OCI-LY1 (cell line): ENCODE measurements at regions not wholly inside any gene's neighbourhood (a gene's known extent, or its start where the extent isn't known, plus 50 kb on each side); places are given as distances from the start of the nearest gene placed in this dataset.
A peak's percentile ranks its signal among the peaks of the same experiment; 100 is the strongest.

Source experiments
- H2AFZ ChIP-seq: fragments of 200-600 bp; sonication (generic), shearing (Covaris generic); 2 replicates; pipeline ENCODE4 v1.6.0; 2014; ENCODE audit warnings: antibody characterized with exemption, mild to moderate bottlenecking, low read length
- H3F3A ChIP-seq: fragments of 200-600 bp; sonication (generic), shearing (Covaris generic); 2 replicates; pipeline ENCODE4 v1.6.0; 2014; ENCODE audit warnings: mild to moderate bottlenecking, antibody characterized with exemption, low read length, moderate library complexity; ENCODE audit not compliant: insufficient read depth
- H3K27ac ChIP-seq: fragments of 200-600 bp; sonication (generic); 2 replicates; pipeline ENCODE4 v1.5.1; 2014; ENCODE audit warnings: low read length, mixed run types, mild to moderate bottlenecking, low read depth; ENCODE audit not compliant: poor library complexity, severe bottlenecking
- H3K27me3 ChIP-seq: fragments of 200-600 bp; sonication (generic); 2 replicates; pipeline ENCODE4 v1.6.0; 2014; ENCODE audit warnings: antibody characterized with exemption, mild to moderate bottlenecking, low read length, moderate library complexity; ENCODE audit not compliant: insufficient read depth
- H3K36me3 ChIP-seq: fragments of 200-600 bp; sonication (generic); 2 replicates; pipeline ENCODE4 v1.6.1; 2014; ENCODE audit warnings: mild to moderate bottlenecking, antibody characterized with exemption, low read length, moderate library complexity, mixed read lengths; ENCODE audit not compliant: insufficient read depth
- H3K4me1 ChIP-seq: fragments of 200-600 bp; sonication (generic); 2 replicates; pipeline ENCODE4 v1.5.1; 2014; ENCODE audit warnings: mild to moderate bottlenecking, low read length, moderate library complexity; ENCODE audit not compliant: insufficient read depth, severe bottlenecking
- H3K4me2 ChIP-seq: fragments of 200-600 bp; sonication (generic), shearing (Covaris generic); 2 replicates; pipeline ENCODE4 v1.6.1; 2014; ENCODE audit warnings: low read length
- H3K4me3 ChIP-seq: fragments of 200-600 bp; sonication (generic); 2 replicates; pipeline ENCODE4 v1.5.1; 2014; ENCODE audit warnings: low read length, low read depth, mild to moderate bottlenecking, mixed read lengths; ENCODE audit not compliant: poor library complexity, severe bottlenecking
- H3K79me2 ChIP-seq: fragments of 200-600 bp; shearing (Covaris generic); 2 replicates; pipeline ENCODE4 v1.6.1; 2016; ENCODE audit warnings: mixed run types, low read length, mixed read lengths; ENCODE audit not compliant: insufficient read depth
- H3K9ac ChIP-seq: fragments of 200-600 bp; sonication (generic), shearing (Covaris generic); 2 replicates; pipeline ENCODE4 v1.6.1; 2014; ENCODE audit warnings: mild to moderate bottlenecking, low read length, mixed read lengths
- H3K9me2 ChIP-seq: fragments of 200-600 bp; sonication (generic), shearing (Covaris generic); 2 replicates; pipeline ENCODE4 v1.6.1; 2014; ENCODE audit warnings: low read depth, mild to moderate bottlenecking, low read length, mixed read lengths
- H3K9me3 ChIP-seq: fragments of 200-600 bp; shearing (Covaris generic); 2 replicates; pipeline ENCODE4 v1.6.1; 2014; ENCODE audit warnings: low read length, mixed read lengths
- H4K20me1 ChIP-seq: fragments of 200-600 bp; sonication (generic), shearing (Covaris generic); 2 replicates; pipeline ENCODE4 v1.6.0; 2016; ENCODE audit warnings: mild to moderate bottlenecking, low read length; ENCODE audit not compliant: insufficient read depth
- EZH2 ChIP-seq: fragments of 200-600 bp; sonication (generic), shearing (Covaris generic); IDR thresholded peaks from 2 replicates; pipeline ENCODE4 v1.8.0; 2017; ENCODE audit warnings: borderline replicate concordance, mixed run types, mild to moderate bottlenecking, antibody characterized with exemption, low read length, moderate library complexity, mixed read lengths
- TF ChIP-seq, protein P1 (sequence below): fragments of 200-600 bp; sonication (generic), shearing (Covaris generic); IDR thresholded peaks from 2 replicates; pipeline ENCODE4 v1.5.1; 2017; ENCODE audit warnings: mild to moderate bottlenecking, antibody characterized with exemption, low read length, moderate library complexity, mixed read lengths

DNA sequence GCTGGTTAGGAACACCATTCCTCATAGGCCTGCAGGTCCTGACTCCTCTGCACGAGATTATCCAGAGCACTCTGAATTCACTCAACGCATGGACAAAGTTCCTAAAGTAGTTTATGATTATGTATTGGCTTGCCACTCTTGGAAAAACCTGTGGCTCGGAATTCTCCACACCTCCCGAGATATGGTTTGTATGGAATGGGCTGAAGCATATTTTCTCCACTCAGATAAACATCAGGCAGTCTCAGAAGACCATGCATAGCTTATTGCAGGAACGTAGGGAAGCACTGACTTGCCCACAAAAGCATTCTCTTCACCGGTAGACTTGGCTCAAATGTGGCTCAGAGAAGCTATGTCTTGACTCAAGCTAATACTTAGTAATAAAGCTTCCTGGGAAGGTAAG is 338.6 kb upstream of the NFE2L3 start:
- Histone ChIP-seq H3K4me2 (no peak overlapping the region), H3K9me3 (no peaks in the 10 kb centered on the region), H3K36me3 (no peaks in the 10 kb centered on the region), H3F3A (no peaks in the 10 kb centered on the region), H3K27ac (no peak overlapping the region), H4K20me1 (no peaks in the 10 kb centered on the region), H2AFZ (no peak overlapping the region), H3K9me2 (no peaks in the 10 kb centered on the region), H3K9ac (no peak overlapping the region), H3K27me3 (no peaks in the 10 kb centered on the region), H3K4me3 (no peak overlapping the region), H3K79me2 (no peaks in the 10 kb centered on the region), H3K4me1 (no peaks in the 10 kb centered on the region)
- no peak for TF ChIP-seq EZH2
- TF ChIP-seq, protein P1, sequence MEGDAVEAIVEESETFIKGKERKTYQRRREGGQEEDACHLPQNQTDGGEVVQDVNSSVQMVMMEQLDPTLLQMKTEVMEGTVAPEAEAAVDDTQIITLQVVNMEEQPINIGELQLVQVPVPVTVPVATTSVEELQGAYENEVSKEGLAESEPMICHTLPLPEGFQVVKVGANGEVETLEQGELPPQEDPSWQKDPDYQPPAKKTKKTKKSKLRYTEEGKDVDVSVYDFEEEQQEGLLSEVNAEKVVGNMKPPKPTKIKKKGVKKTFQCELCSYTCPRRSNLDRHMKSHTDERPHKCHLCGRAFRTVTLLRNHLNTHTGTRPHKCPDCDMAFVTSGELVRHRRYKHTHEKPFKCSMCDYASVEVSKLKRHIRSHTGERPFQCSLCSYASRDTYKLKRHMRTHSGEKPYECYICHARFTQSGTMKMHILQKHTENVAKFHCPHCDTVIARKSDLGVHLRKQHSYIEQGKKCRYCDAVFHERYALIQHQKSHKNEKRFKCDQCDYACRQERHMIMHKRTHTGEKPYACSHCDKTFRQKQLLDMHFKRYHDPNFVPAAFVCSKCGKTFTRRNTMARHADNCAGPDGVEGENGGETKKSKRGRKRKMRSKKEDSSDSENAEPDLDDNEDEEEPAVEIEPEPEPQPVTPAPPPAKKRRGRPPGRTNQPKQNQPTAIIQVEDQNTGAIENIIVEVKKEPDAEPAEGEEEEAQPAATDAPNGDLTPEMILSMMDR, result no peak

DNA sequence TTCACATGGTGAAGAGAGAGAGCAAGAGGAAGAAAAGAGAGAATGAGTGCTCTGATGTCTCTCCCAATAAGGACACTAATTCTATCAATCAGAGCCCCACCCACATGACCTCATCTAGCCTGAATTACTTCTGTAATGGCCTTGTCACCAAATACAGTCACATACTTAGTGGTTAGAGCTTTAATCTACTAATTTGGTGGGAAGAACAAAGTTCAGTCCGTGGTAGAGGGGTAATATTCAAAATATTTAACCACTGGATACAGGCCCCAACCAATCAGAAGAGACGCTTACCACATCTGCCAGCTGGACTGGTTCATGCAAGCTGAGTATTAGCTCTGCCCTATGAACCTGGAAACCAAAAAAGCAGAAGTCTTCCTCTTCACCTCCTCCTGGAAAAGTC is 336.3 kb upstream of the NFE2L3 start:
- Histone ChIP-seq H3K9ac (no peak overlapping the region), H3K27ac (no peak overlapping the region), H3K79me2 (no peaks in the 10 kb centered on the region), H4K20me1 (no peaks in the 10 kb centered on the region), H3K27me3 (no peaks in the 10 kb centered on the region), H3K9me2 (no peaks in the 10 kb centered on the region), H3F3A (no peaks in the 10 kb centered on the region; the same call in 1 of the 2 replicates), H3K36me3 (no peaks in the 10 kb centered on the region), H3K4me2 (no peak overlapping the region), H3K4me1 (no peaks in the 10 kb centered on the region), H2AFZ (no peak overlapping the region), H3K9me3 (no peaks in the 10 kb centered on the region), H3K4me3 (no peak overlapping the region)
- TF ChIP-seq, protein P1, result no peak
- TF ChIP-seq EZH2, result no peak

DNA sequence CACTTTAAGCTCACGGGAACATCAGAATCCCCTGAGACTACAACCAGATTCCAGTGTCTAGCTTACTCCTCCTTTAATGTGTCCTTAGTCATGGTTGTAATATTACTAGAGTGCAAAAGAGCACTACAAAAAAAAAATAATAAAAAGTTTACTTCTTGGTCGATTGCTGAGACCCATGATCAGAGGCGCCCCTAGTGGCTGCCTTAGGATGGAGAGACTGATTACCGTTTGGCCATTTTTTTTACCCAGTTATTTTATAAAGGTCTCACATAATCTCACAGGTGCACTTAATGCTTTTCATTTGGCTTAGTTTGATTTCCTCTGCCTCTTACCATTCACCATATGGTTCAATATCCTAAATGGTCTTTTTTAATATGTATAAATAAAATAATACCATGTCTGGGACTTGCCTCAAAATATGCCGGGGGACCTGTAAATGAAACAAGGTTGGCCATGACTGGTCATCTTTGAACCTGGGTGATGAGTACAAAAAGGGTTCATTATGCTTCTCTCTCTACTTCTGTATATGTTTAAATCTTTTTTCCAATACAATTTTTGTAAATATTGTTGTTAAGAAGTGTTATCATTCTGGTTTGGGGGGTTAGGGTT is 331.5 kb upstream of the NFE2L3 start:
- H3K9me3 ChIP-seq, result no peaks in the 10 kb centered on the region

More for the DNA sequence above, 331.5 kb upstream of the NFE2L3 start:
- H3K4me1 ChIP-seq, result no peaks in the 10 kb centered on the region
- H3K9ac ChIP-seq, result no peak overlapping the region
- no peak overlapping the region for H2AFZ ChIP-seq
- H3K4me3 ChIP-seq, result no peak overlapping the region
- no peaks in the 10 kb centered on the region for H3K9me2 ChIP-seq
- H4K20me1 ChIP-seq, result no peaks in the 10 kb centered on the region
- H3K36me3 ChIP-seq, result no peaks in the 10 kb centered on the region
- H3K27ac ChIP-seq, result no peak overlapping the region
- no peaks in the 10 kb centered on the region for H3K79me2 ChIP-seq
- no peaks in the 10 kb centered on the region for H3K27me3 ChIP-seq
- no peak overlapping the region for H3K4me2 ChIP-seq
- H3F3A ChIP-seq, result no peaks in the 10 kb centered on the region; the same call in 1 of the 2 replicates
- TF ChIP-seq, protein P1, result peak; percentile 84
- TF ChIP-seq EZH2, result no peak
